GM18868 (cell line): ENCODE measurements at regions not wholly inside any gene's neighbourhood (a gene's known extent, or its start where the extent isn't known, plus 50 kb on each side); places are given as distances from the start of the nearest gene placed in this dataset.
A peak's percentile ranks its signal among the peaks of the same experiment; 100 is the strongest.
"Not testable (repeated sequence)": the region's sequence is repeated elsewhere in the genome, so short reads cannot be mapped to it uniquely, and the experiment has no call there.

Experiments
- ATAC-seq: cut with Tn5 transposase; IDR thresholded peaks from one replicate; pipeline ENCODE4 v1.9.1; 2021; ENCODE audit warnings: mild to moderate bottlenecking, moderate library complexity; ENCODE audit not compliant: unreplicated experiment

- ATAC-seq = not testable (repeated sequence)
These were observed 235.3 kb downstream of the BCL2L11 start for GRCh38 chr2:111355823-111356511.

GRCh38 chr2:111356512-111357031 lies 235.9 kb downstream of the BCL2L11 start:
- not testable (repeated sequence) for ATAC-seq

- not testable (repeated sequence) for ATAC-seq
These were observed 245.4 kb downstream of the BCL2L11 start for GRCh38 chr2:111365986-111366640.

GRCh38 chr2:111366641-111367029 lies 245.9 kb downstream of the BCL2L11 start:
- not testable (repeated sequence) for ATAC-seq

- not testable (repeated sequence) for ATAC-seq
These were observed 246.4 kb downstream of the BCL2L11 start for GRCh38 chr2:111367080-111367479.

GRCh38 chr2:111367871-111368270 lies 247.2 kb downstream of the BCL2L11 start:
- peak; percentile 21 for ATAC-seq

- ATAC-seq = peak; percentile 67
These were observed 247.6 kb downstream of the BCL2L11 start for GRCh38 chr2:111368288-111368687.

- ATAC-seq = not testable (repeated sequence)
These were observed 252.3 kb downstream of the BCL2L11 start for GRCh38 chr2:111373060-111373459.

- ATAC-seq = not testable (repeated sequence)
These were observed 253.3 kb downstream of the BCL2L11 start for GRCh38 chr2:111373989-111374388.

- ATAC-seq = not testable (repeated sequence)
These were observed 254.0 kb downstream of the BCL2L11 start for GRCh38 chr2:111374734-111375133.

GRCh38 chr2:111375320-111375883 lies 254.7 kb downstream of the BCL2L11 start:
- not testable (repeated sequence) for ATAC-seq

GRCh38 chr2:111376272-111376970 lies 255.7 kb downstream of the BCL2L11 start:
- not testable (repeated sequence) for ATAC-seq

- ATAC-seq = not testable (repeated sequence)
These were observed 256.2 kb downstream of the BCL2L11 start for GRCh38 chr2:111376971-111377352.

GRCh38 chr2:111377386-111377959 lies 256.8 kb downstream of the BCL2L11 start:
- not testable (repeated sequence) for ATAC-seq

- ATAC-seq = not testable (repeated sequence)
These were observed 257.6 kb downstream of the BCL2L11 start for GRCh38 chr2:111378348-111378747.

- ATAC-seq = not testable (repeated sequence)
These were observed 260.2 kb downstream of the BCL2L11 start for GRCh38 chr2:111380733-111381439.

- not testable (repeated sequence) for ATAC-seq
These were observed 261.0 kb downstream of the BCL2L11 start for GRCh38 chr2:111381530-111382306.

- not testable (repeated sequence) for ATAC-seq
These were observed 261.8 kb downstream of the BCL2L11 start for GRCh38 chr2:111382507-111382906.

- ATAC-seq = not testable (repeated sequence)
These were observed 262.6 kb downstream of the BCL2L11 start for GRCh38 chr2:111383311-111383710.
